ENCODE measurements at regions not wholly inside any gene's neighbourhood (a gene's known extent, or its start where the extent isn't known, plus 50 kb on each side); places are given as distances from the start of the nearest gene placed in this dataset.
"Not testable (repeated sequence)": the region's sequence is repeated elsewhere in the genome, so short reads cannot be mapped to it uniquely, and the experiment has no call there.

GRCh38 chr10:43998021-43998809 lies 349.5 kb upstream of the ZNF32 start:
- no peak overlapping the region for H3K4me3 ChIP-seq (ENCODE audit: low read length)
- H3K9me3 ChIP-seq (replicated peaks; ENCODE audit: control insufficient read depth, low read depth, low read length), result no peaks in the 10 kb centered on the region
- no CpG with 5 or more reads among the region's 4 CpGs for WGBS (ENCODE audit: insufficient coverage)
- peak; percentile 70 for DNase-seq
- H3K27ac ChIP-seq (ENCODE audit: low read length), result no peak overlapping the region
- no peaks in the 10 kb centered on the region for H3K36me3 ChIP-seq (ENCODE audit: control insufficient read depth, insufficient read depth, low read length)
- H3K4me1 ChIP-seq (ENCODE audit: control insufficient read depth, insufficient read depth, low read length), result peaks cover 13% of the 10 kb centered on the region
- H3K27me3 ChIP-seq (ENCODE audit: control insufficient read depth, insufficient read depth, low read length), result no peaks in the 10 kb centered on the region

DNA sequence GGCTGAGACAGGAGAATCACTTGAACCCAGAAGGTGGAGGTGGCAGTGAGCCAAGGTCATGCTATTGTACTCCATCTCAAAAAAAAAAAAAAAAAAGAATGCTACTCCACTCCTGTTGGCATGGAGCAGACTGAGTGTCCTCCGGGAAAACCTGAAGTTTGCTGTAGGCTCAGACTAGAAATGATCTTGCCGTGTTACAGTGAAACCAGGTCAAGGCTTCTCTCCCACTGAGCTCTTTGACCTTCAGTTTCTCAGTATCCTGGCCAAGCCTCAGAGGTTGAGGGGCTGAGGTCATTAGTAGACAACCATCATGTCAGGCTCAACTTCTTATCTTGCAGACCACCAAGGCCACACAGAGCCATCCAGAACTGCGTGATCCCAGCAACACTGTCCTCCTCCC lies 348.6 kb upstream of the ZNF32 start:
- Histone ChIP-seq H3K27me3 (ENCODE audit: control insufficient read depth, insufficient read depth, low read length) (no peaks in the 10 kb centered on the region), H3K27ac (ENCODE audit: low read length) (no peak overlapping the region), H3K4me1 (ENCODE audit: control insufficient read depth, insufficient read depth, low read length) (peaks cover 13% of the 10 kb centered on the region), H3K9me3 (replicated peaks; ENCODE audit: control insufficient read depth, low read depth, low read length) (no peaks in the 10 kb centered on the region), H3K36me3 (ENCODE audit: control insufficient read depth, insufficient read depth, low read length) (no peaks in the 10 kb centered on the region), H3K4me3 (ENCODE audit: low read length) (no peak overlapping the region)
- no peak for DNase-seq
- WGBS (ENCODE audit: insufficient coverage), result 86% methylated on average over 2 of the region's 3 CpGs

- no peaks in the 10 kb centered on the region for H3K9me3 ChIP-seq (replicated peaks; ENCODE audit: control insufficient read depth, low read depth, low read length)
- 100% methylated on average over 1 of the region's 2 CpGs for WGBS (ENCODE audit: insufficient coverage)
- H3K27me3 ChIP-seq (ENCODE audit: control insufficient read depth, insufficient read depth, low read length), result no peaks in the 10 kb centered on the region
- H3K4me3 ChIP-seq (ENCODE audit: low read length), result no peak overlapping the region
- H3K4me1 ChIP-seq (ENCODE audit: control insufficient read depth, insufficient read depth, low read length), result peaks cover 13% of the 10 kb centered on the region
- H3K27ac ChIP-seq (ENCODE audit: low read length), result no peak overlapping the region
- H3K36me3 ChIP-seq (ENCODE audit: control insufficient read depth, insufficient read depth, low read length), result no peaks in the 10 kb centered on the region
- DNase-seq, result no peak
Observed at GRCh38 chr10:43994539-43994938, 345.9 kb upstream of the ZNF32 start.

DNA sequence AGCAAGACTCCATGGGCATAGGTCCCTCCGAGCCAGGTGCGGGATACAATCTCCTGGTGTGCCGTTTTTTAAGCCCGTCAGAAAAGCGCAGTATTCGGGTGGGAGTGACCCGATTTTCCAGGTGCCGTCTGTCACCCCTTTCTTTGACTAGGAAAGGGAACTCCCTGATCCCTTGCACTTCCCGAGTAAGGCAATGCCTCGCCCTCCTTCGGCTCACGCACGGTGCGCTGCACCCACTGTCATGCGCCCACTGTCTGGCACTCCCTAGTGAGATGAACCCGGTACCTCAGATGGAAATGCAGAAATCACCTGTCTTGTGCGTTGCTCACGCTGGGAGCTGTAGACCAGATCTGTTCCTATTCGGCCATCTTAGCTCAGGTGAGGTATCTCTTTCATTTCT lies 344.1 kb upstream of the ZNF32 start:
- WGBS (ENCODE audit: insufficient coverage), result 96% methylated on average over 16 of the region's 19 CpGs
- not testable (repeated sequence) for H3K36me3 ChIP-seq (ENCODE audit: control insufficient read depth, insufficient read depth, low read length); H3K9me3 ChIP-seq (replicated peaks; ENCODE audit: control insufficient read depth, low read depth, low read length); H3K27ac ChIP-seq (ENCODE audit: low read length); DNase-seq; H3K4me1 ChIP-seq (ENCODE audit: control insufficient read depth, insufficient read depth, low read length); H3K4me3 ChIP-seq (ENCODE audit: low read length); H3K27me3 ChIP-seq (ENCODE audit: control insufficient read depth, insufficient read depth, low read length)

- no peaks in the 10 kb centered on the region for H3K4me1 ChIP-seq (ENCODE audit: control insufficient read depth, insufficient read depth, low read length)
- no peaks in the 10 kb centered on the region for H3K36me3 ChIP-seq (ENCODE audit: control insufficient read depth, insufficient read depth, low read length)
- H3K9me3 ChIP-seq (replicated peaks; ENCODE audit: control insufficient read depth, low read depth, low read length), result peaks cover 6% of the 10 kb centered on the region
- no peak overlapping the region for H3K4me3 ChIP-seq (ENCODE audit: low read length)
- 94% methylated on average over 4 of the region's 4 CpGs for WGBS (ENCODE audit: insufficient coverage)
- H3K27me3 ChIP-seq (ENCODE audit: control insufficient read depth, insufficient read depth, low read length), result no peaks in the 10 kb centered on the region
- no peak overlapping the region for H3K27ac ChIP-seq (ENCODE audit: low read length)
- no peak for DNase-seq
Observed at GRCh38 chr10:43986374-43986773, 337.7 kb upstream of the ZNF32 start.

DNA sequence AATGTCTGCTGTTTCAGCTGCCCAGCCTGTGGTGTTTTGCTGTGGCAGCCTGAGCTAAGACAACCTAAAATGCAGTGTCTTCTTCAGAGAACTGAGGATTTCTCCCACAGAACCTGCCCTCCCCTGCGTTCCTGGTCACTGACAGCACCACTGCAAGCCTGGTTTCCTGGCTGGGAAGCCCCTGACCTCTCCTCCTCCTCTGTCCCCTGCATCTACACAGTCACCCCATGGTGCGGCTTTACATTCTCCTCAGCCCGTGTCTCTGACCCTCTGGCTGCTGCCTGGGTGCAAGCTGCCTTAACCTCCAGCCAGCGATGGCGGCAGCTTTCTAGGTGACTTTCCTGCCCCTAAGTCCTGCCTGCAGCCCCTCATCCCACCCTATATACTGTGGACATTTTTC lies 337.3 kb upstream of the ZNF32 start:
- H3K27ac ChIP-seq (ENCODE audit: low read length), result no peak overlapping the region
- no peak for DNase-seq
- no peaks in the 10 kb centered on the region for H3K36me3 ChIP-seq (ENCODE audit: control insufficient read depth, insufficient read depth, low read length)
- H3K4me3 ChIP-seq (ENCODE audit: low read length), result no peak overlapping the region
- peaks cover 6% of the 10 kb centered on the region for H3K9me3 ChIP-seq (replicated peaks; ENCODE audit: control insufficient read depth, low read depth, low read length)
- H3K27me3 ChIP-seq (ENCODE audit: control insufficient read depth, insufficient read depth, low read length), result no peaks in the 10 kb centered on the region
- WGBS (ENCODE audit: insufficient coverage), result 93% methylated on average over 4 of the region's 5 CpGs
- H3K4me1 ChIP-seq (ENCODE audit: control insufficient read depth, insufficient read depth, low read length), result no peaks in the 10 kb centered on the region

- H3K27ac ChIP-seq (ENCODE audit: low read length), result no peak overlapping the region
- no CpG with 5 or more reads among the region's 1 CpG for WGBS (ENCODE audit: insufficient coverage)
Observed at GRCh38 chr10:43983856-43984271, 335.2 kb upstream of the ZNF32 start.

DNA sequence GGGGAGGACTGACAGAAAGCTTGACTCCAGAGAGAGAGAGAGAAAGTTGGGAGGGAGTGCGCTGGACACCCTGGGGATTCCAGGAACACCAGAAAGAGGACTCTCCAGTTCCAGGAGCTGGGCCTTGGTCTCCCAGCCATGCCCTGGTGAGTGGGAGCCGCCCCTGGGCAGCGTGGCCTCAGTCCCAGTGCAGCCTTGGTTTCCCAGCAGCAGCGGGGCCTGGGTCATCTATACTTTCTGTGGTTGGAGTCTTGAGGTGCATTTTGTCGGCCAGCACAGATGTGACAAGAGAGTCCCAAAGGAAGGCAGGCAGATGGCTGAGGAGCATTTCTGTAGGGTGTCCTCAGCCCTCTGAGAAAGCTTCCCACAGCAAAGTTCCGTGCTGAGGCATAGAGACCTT lies 334.7 kb upstream of the ZNF32 start:
- H3K4me3 ChIP-seq (ENCODE audit: low read length), result no peak overlapping the region
- no peak for DNase-seq
- peaks cover 6% of the 10 kb centered on the region for H3K9me3 ChIP-seq (replicated peaks; ENCODE audit: control insufficient read depth, low read depth, low read length)
- no peak overlapping the region for H3K27ac ChIP-seq (ENCODE audit: low read length)
- 89% methylated on average over 5 of the region's 6 CpGs for WGBS (ENCODE audit: insufficient coverage)
- H3K27me3 ChIP-seq (ENCODE audit: control insufficient read depth, insufficient read depth, low read length), result no peaks in the 10 kb centered on the region
- no peaks in the 10 kb centered on the region for H3K36me3 ChIP-seq (ENCODE audit: control insufficient read depth, insufficient read depth, low read length)
- no peaks in the 10 kb centered on the region for H3K4me1 ChIP-seq (ENCODE audit: control insufficient read depth, insufficient read depth, low read length)

More at GRCh38 chr10:43983856-43984271, 335.2 kb upstream of the ZNF32 start:
- Histone ChIP-seq H3K36me3 (ENCODE audit: control insufficient read depth, insufficient read depth, low read length) (no peaks in the 10 kb centered on the region), H3K27me3 (ENCODE audit: control insufficient read depth, insufficient read depth, low read length) (no peaks in the 10 kb centered on the region), H3K4me3 (ENCODE audit: low read length) (no peak overlapping the region), H3K9me3 (replicated peaks; ENCODE audit: control insufficient read depth, low read depth, low read length) (peaks cover 6% of the 10 kb centered on the region), H3K4me1 (ENCODE audit: control insufficient read depth, insufficient read depth, low read length) (no peaks in the 10 kb centered on the region)
- DNase-seq, result no peak

DNA sequence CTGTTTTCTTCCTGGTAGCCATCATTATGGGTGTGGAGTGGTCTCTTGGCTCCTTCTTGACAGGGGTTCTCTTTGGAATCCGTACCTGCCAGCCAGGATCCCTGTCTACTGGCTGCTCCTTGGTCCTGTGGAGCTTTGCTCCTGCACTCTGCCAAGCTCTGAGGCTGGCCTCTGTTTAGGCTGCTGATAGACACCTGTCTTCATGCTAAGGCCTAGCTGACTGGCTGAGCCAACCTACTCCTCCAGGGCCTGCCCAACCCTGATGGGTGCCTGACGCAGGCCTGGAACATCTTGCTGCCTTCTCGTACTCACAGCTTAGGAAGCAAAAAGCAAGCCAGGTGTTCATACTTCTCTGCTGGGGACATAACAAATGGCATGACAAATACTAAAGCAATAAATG lies 333.6 kb upstream of the ZNF32 start:
- H3K4me3 ChIP-seq (ENCODE audit: low read length), result no peak overlapping the region
- H3K9me3 ChIP-seq (replicated peaks; ENCODE audit: control insufficient read depth, low read depth, low read length), result peaks cover 5% of the 10 kb centered on the region
- H3K36me3 ChIP-seq (ENCODE audit: control insufficient read depth, insufficient read depth, low read length), result no peaks in the 10 kb centered on the region
- no peaks in the 10 kb centered on the region for H3K27me3 ChIP-seq (ENCODE audit: control insufficient read depth, insufficient read depth, low read length)
- DNase-seq, result no peak
- WGBS (ENCODE audit: insufficient coverage), result 75% methylated on average over 2 of the region's 3 CpGs
- H3K4me1 ChIP-seq (ENCODE audit: control insufficient read depth, insufficient read depth, low read length), result no peaks in the 10 kb centered on the region
- no peak overlapping the region for H3K27ac ChIP-seq (ENCODE audit: low read length)

GRCh38 chr10:43981696-43982095 lies 333.0 kb upstream of the ZNF32 start:
- H3K4me1 ChIP-seq (ENCODE audit: control insufficient read depth, insufficient read depth, low read length), result no peaks in the 10 kb centered on the region
- H3K9me3 ChIP-seq (replicated peaks; ENCODE audit: control insufficient read depth, low read depth, low read length), result no peaks in the 10 kb centered on the region
- no peaks in the 10 kb centered on the region for H3K27me3 ChIP-seq (ENCODE audit: control insufficient read depth, insufficient read depth, low read length)
- H3K27ac ChIP-seq (ENCODE audit: low read length), result no peak overlapping the region
- no peak for DNase-seq
- WGBS (ENCODE audit: insufficient coverage), result no CpG with 5 or more reads among the region's 2 CpGs
- no peaks in the 10 kb centered on the region for H3K36me3 ChIP-seq (ENCODE audit: control insufficient read depth, insufficient read depth, low read length)
- no peak overlapping the region for H3K4me3 ChIP-seq (ENCODE audit: low read length)

DNA sequence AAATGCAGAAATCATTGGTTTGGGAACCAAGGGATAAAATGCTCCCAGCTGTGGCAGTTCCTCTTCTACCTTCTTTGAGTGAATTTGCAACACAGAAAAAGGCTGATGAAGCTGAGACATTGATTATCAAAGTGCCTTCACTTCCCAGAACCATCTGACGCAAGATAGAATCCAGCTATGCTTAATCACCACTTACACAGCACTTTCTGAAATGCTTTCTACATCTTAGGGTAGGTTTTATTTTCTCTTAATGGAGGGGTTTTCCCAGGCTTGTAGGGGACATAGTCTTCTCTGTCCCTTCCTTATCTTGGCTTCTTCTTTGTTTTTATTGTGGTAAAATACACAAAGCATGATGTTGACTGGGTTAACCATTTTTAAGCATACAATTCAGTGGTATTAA lies 332.6 kb upstream of the ZNF32 start:
- Histone ChIP-seq H3K27ac (ENCODE audit: low read length) (no peak overlapping the region), H3K4me1 (ENCODE audit: control insufficient read depth, insufficient read depth, low read length) (no peaks in the 10 kb centered on the region), H3K9me3 (replicated peaks; ENCODE audit: control insufficient read depth, low read depth, low read length) (no peaks in the 10 kb centered on the region), H3K27me3 (ENCODE audit: control insufficient read depth, insufficient read depth, low read length) (no peaks in the 10 kb centered on the region), H3K36me3 (ENCODE audit: control insufficient read depth, insufficient read depth, low read length) (no peaks in the 10 kb centered on the region), H3K4me3 (ENCODE audit: low read length) (no peak overlapping the region)
- no CpG with 5 or more reads among the region's 1 CpG for WGBS (ENCODE audit: insufficient coverage)
- DNase-seq, result peak; percentile 22

All from muscle of leg (tissue), 3 donors.